SK-N-SH (cell line): ENCODE measurements at regions not wholly inside any gene's neighbourhood (a gene's known extent, or its start where the extent isn't known, plus 50 kb on each side); places are given as distances from the start of the nearest gene placed in this dataset.

ENCODE experiments used
- FOSL2 ChIP-seq: IDR thresholded peaks from 2 replicates; pipeline ENCODE4 v1.4.0; 2012; ENCODE audit warnings: low read depth, mild to moderate bottlenecking, moderate library complexity, borderline replicate concordance
- FOXJ3 ChIP-seq: sonication (generic); formaldehyde crosslinking; IDR thresholded peaks from 2 replicates; pipeline ENCODE4 v1.5.1; 2020; ENCODE audit warnings: mild to moderate bottlenecking, missing genetic modification reagents
- GABPA ChIP-seq: IDR thresholded peaks from 2 replicates; pipeline ENCODE4 v1.4.0; 2012; ENCODE audit warnings: low read depth, mild to moderate bottlenecking
- JUND ChIP-seq: IDR thresholded peaks from 2 replicates; pipeline ENCODE4 v1.4.0; 2012
- NRF1 ChIP-seq: IDR thresholded peaks from 2 replicates; pipeline ENCODE4 v1.6.1; 2012; ENCODE audit warnings: low read depth, mild to moderate bottlenecking, low read length
- RFX5 ChIP-seq: IDR thresholded peaks from 2 replicates; pipeline ENCODE4 v1.6.1; 2012; ENCODE audit warnings: mild to moderate bottlenecking, improper control_type of control experiment, low read length
- RXRA ChIP-seq: IDR thresholded peaks from 2 replicates; pipeline ENCODE4 v1.4.0; 2012; ENCODE audit warnings: low read depth, mild to moderate bottlenecking, borderline replicate concordance
- SIN3A ChIP-seq: IDR thresholded peaks from 2 replicates; pipeline ENCODE4 v1.6.1; 2012; ENCODE audit warnings: low read depth, mild to moderate bottlenecking, low read length, moderate library complexity, borderline replicate concordance
- TAF1 ChIP-seq: IDR thresholded peaks from 2 replicates; pipeline ENCODE4 v1.6.1; 2012; ENCODE audit warnings: low read depth, mild to moderate bottlenecking, low read length, moderate library complexity, borderline replicate concordance
- YY1 ChIP-seq: IDR thresholded peaks from 2 replicates; pipeline ENCODE4 v1.4.0; 2012; ENCODE audit warnings: low read depth, mild to moderate bottlenecking
- TF ChIP-seq, protein P1 (sequence below): IDR thresholded peaks from 2 replicates; pipeline ENCODE4 v1.6.1; 2012; ENCODE audit warnings: mild to moderate bottlenecking, low read depth, low read length, moderate library complexity
- TF ChIP-seq, protein P2 (sequence below): fragments of 150-350 bp; IDR thresholded peaks from 2 replicates; pipeline ENCODE4 v1.6.1; 2016; ENCODE audit warnings: mild to moderate bottlenecking, low read depth, low read length
- TF ChIP-seq, protein P3 (sequence below): IDR thresholded peaks from 2 replicates; pipeline ENCODE4 v1.4.0; 2012; ENCODE audit warnings: low read depth, borderline replicate concordance
- TF ChIP-seq, protein P4 (sequence below): fragments of 200-600 bp; sonication (generic); IDR thresholded peaks from 2 replicates; pipeline ENCODE4 v1.6.1; 2017; ENCODE audit warnings: antibody characterized with exemption, mild to moderate bottlenecking, moderate library complexity
- TF ChIP-seq, protein P5 (sequence below): fragments of 150-350 bp; IDR thresholded peaks from 2 replicates; pipeline ENCODE4 v1.6.1; 2017; ENCODE audit warnings: antibody characterized with exemption, low read length, low read depth, borderline replicate concordance

DNA sequence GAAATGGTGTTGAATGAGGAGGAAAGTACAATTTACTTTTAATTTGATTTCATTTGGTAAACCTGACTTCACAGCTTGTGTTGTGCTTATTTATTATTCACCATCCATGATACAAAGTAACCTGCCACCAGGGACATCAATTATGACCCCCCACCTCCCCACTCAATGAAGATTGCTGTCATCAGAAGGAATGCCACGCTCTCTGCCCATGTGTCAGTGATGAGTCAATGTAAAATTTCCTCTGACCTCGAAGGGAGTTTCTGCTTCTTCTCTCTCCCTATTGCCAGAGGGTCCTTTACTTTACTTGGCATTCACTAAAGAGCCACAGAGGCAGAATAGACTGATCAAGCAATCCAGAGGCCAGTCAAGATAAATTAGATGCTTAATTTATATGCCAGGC lies 759.7 kb downstream of the CDH11 start (continued):
- TF ChIP-seq, protein P1, sequence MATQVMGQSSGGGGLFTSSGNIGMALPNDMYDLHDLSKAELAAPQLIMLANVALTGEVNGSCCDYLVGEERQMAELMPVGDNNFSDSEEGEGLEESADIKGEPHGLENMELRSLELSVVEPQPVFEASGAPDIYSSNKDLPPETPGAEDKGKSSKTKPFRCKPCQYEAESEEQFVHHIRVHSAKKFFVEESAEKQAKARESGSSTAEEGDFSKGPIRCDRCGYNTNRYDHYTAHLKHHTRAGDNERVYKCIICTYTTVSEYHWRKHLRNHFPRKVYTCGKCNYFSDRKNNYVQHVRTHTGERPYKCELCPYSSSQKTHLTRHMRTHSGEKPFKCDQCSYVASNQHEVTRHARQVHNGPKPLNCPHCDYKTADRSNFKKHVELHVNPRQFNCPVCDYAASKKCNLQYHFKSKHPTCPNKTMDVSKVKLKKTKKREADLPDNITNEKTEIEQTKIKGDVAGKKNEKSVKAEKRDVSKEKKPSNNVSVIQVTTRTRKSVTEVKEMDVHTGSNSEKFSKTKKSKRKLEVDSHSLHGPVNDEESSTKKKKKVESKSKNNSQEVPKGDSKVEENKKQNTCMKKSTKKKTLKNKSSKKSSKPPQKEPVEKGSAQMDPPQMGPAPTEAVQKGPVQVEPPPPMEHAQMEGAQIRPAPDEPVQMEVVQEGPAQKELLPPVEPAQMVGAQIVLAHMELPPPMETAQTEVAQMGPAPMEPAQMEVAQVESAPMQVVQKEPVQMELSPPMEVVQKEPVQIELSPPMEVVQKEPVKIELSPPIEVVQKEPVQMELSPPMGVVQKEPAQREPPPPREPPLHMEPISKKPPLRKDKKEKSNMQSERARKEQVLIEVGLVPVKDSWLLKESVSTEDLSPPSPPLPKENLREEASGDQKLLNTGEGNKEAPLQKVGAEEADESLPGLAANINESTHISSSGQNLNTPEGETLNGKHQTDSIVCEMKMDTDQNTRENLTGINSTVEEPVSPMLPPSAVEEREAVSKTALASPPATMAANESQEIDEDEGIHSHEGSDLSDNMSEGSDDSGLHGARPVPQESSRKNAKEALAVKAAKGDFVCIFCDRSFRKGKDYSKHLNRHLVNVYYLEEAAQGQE, result no peak
- TF ChIP-seq RXRA (peak; percentile 30; the same call in 1 of the 2 replicates), YY1 (no peak), TAF1 (no peak), GABPA (no peak), FOSL2 (peak; percentile 79; the same call in 1 of the 2 replicates), FOXJ3 (no peak), SIN3A (no peak), NRF1 (no peak), JUND (peak; percentile 79), RFX5 (no peak)
- TF ChIP-seq, protein P2, sequence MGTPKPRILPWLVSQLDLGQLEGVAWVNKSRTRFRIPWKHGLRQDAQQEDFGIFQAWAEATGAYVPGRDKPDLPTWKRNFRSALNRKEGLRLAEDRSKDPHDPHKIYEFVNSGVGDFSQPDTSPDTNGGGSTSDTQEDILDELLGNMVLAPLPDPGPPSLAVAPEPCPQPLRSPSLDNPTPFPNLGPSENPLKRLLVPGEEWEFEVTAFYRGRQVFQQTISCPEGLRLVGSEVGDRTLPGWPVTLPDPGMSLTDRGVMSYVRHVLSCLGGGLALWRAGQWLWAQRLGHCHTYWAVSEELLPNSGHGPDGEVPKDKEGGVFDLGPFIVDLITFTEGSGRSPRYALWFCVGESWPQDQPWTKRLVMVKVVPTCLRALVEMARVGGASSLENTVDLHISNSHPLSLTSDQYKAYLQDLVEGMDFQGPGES, result no peak
- TF ChIP-seq, protein P3, sequence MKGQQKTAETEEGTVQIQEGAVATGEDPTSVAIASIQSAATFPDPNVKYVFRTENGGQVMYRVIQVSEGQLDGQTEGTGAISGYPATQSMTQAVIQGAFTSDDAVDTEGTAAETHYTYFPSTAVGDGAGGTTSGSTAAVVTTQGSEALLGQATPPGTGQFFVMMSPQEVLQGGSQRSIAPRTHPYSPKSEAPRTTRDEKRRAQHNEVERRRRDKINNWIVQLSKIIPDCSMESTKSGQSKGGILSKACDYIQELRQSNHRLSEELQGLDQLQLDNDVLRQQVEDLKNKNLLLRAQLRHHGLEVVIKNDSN, result peak; percentile 19; the same call in 1 of the 2 replicates
- TF ChIP-seq, protein P4, sequence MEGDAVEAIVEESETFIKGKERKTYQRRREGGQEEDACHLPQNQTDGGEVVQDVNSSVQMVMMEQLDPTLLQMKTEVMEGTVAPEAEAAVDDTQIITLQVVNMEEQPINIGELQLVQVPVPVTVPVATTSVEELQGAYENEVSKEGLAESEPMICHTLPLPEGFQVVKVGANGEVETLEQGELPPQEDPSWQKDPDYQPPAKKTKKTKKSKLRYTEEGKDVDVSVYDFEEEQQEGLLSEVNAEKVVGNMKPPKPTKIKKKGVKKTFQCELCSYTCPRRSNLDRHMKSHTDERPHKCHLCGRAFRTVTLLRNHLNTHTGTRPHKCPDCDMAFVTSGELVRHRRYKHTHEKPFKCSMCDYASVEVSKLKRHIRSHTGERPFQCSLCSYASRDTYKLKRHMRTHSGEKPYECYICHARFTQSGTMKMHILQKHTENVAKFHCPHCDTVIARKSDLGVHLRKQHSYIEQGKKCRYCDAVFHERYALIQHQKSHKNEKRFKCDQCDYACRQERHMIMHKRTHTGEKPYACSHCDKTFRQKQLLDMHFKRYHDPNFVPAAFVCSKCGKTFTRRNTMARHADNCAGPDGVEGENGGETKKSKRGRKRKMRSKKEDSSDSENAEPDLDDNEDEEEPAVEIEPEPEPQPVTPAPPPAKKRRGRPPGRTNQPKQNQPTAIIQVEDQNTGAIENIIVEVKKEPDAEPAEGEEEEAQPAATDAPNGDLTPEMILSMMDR, result no peak
- TF ChIP-seq, protein P5, sequence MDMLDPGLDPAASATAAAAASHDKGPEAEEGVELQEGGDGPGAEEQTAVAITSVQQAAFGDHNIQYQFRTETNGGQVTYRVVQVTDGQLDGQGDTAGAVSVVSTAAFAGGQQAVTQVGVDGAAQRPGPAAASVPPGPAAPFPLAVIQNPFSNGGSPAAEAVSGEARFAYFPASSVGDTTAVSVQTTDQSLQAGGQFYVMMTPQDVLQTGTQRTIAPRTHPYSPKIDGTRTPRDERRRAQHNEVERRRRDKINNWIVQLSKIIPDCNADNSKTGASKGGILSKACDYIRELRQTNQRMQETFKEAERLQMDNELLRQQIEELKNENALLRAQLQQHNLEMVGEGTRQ, result no peak
- TF ChIP-seq, all 33 proteins: peak for 13
